ENCODE measurements at regions not wholly inside any gene's neighbourhood (a gene's known extent, or its start where the extent isn't known, plus 50 kb on each side); places are given as distances from the start of the nearest gene placed in this dataset.

- BruUV-seq (replicated peaks), result no TSS peak
- peaks cover 2% of the 10 kb centered on the region for H3K9me3 ChIP-seq
- TF ChIP-seq CTCF (IDR thresholded peaks at IDR 0.05; ENCODE audit: insufficient read depth in 1 of 2, low read depth in 1 of 2, low read length in 1 of 2, severe bottlenecking in 1 of 2, unreplicated experiment in 1 of 2), result no peak
- ChIA-PET POLR2A (no interaction called here), CTCF (no interaction called here)
- Mint-ChIP-seq H3K4me3 (ENCODE audit: unreplicated experiment) (no peak overlapping the region), H3K27me3 (ENCODE audit: insufficient read depth, unreplicated experiment) (peaks cover 19% of the 10 kb centered on the region), H3K36me3 (ENCODE audit: insufficient read depth, unreplicated experiment) (no peaks in the 10 kb centered on the region), H3K4me1 (ENCODE audit: low read depth, unreplicated experiment) (no peaks in the 10 kb centered on the region), H3K9me3 (ENCODE audit: unreplicated experiment) (peaks cover 10% of the 10 kb centered on the region), H3K27ac (ENCODE audit: unreplicated experiment) (no peak overlapping the region)
- no peaks in the 10 kb centered on the region; the same call in 1 of the 2 replicates for H3K27me3 ChIP-seq (replicated peaks; ENCODE audit: control insufficient read depth, insufficient read depth, low read length)
- DNase-seq, result no peak
- no peak overlapping the region for H3K4me3 ChIP-seq (ENCODE audit: low read depth, low read length)
- intact Hi-C loops (cut with micrococcal nuclease; ENCODE audit: unreplicated experiment), result no loop called here
- H3K4me1 ChIP-seq, result no peaks in the 10 kb centered on the region
- H3K36me3 ChIP-seq (ENCODE audit: control insufficient read depth, insufficient read depth, low read length), result no peaks in the 10 kb centered on the region
Measured at GRCh38 chr2:129810521-129810920, 168.9 kb upstream of the RAB6C start.

- no peaks in the 10 kb centered on the region; the same call in 1 of the 2 replicates for H3K27me3 ChIP-seq (replicated peaks; ENCODE audit: control insufficient read depth, insufficient read depth, low read length)
Measured at GRCh38 chr2:129812071-129812470, 167.4 kb upstream of the RAB6C start.

GRCh38 chr2:129812654-129813053 is 166.8 kb upstream of the RAB6C start:
- H3K9me3 Mint-ChIP-seq (ENCODE audit: unreplicated experiment), result peaks cover 17% of the 10 kb centered on the region
- ChIA-PET POLR2A (no interaction called here), CTCF (no interaction called here)
- Histone ChIP-seq H3K36me3 (ENCODE audit: control insufficient read depth, insufficient read depth, low read length) (no peaks in the 10 kb centered on the region), H3K9me3 (peaks cover 5% of the 10 kb centered on the region), H3K4me3 (ENCODE audit: low read depth, low read length) (no peak overlapping the region), H3K27me3 (replicated peaks; ENCODE audit: control insufficient read depth, insufficient read depth, low read length) (no peaks in the 10 kb centered on the region; the same call in 1 of the 2 replicates), H3K4me1 (no peaks in the 10 kb centered on the region)
- no peaks in the 10 kb centered on the region for H3K36me3 Mint-ChIP-seq (ENCODE audit: insufficient read depth, unreplicated experiment)
- no peak for TF ChIP-seq CTCF (IDR thresholded peaks at IDR 0.05; ENCODE audit: insufficient read depth in 1 of 2, low read depth in 1 of 2, low read length in 1 of 2, severe bottlenecking in 1 of 2, unreplicated experiment in 1 of 2)
- no peak overlapping the region for H3K27ac Mint-ChIP-seq (ENCODE audit: unreplicated experiment)
- no peaks in the 10 kb centered on the region for H3K4me1 Mint-ChIP-seq (ENCODE audit: low read depth, unreplicated experiment)
- DNase-seq, result no peak
- intact Hi-C loops (cut with micrococcal nuclease; ENCODE audit: unreplicated experiment), result no loop called here
- no peak overlapping the region for H3K4me3 Mint-ChIP-seq (ENCODE audit: unreplicated experiment)
- BruUV-seq (replicated peaks), result no TSS peak
- peaks cover 17% of the 10 kb centered on the region for H3K27me3 Mint-ChIP-seq (ENCODE audit: insufficient read depth, unreplicated experiment)

More at GRCh38 chr2:129812071-129812470, 167.4 kb upstream of the RAB6C start:
- Mint-ChIP-seq H3K27me3 (ENCODE audit: insufficient read depth, unreplicated experiment) (peaks cover 18% of the 10 kb centered on the region), H3K36me3 (ENCODE audit: insufficient read depth, unreplicated experiment) (no peaks in the 10 kb centered on the region), H3K27ac (ENCODE audit: unreplicated experiment) (no peak overlapping the region), H3K9me3 (ENCODE audit: unreplicated experiment) (peaks cover 17% of the 10 kb centered on the region), H3K4me1 (ENCODE audit: low read depth, unreplicated experiment) (no peaks in the 10 kb centered on the region), H3K4me3 (ENCODE audit: unreplicated experiment) (no peak overlapping the region)
- H3K4me3 ChIP-seq (ENCODE audit: low read depth, low read length), result no peak overlapping the region
- H3K36me3 ChIP-seq (ENCODE audit: control insufficient read depth, insufficient read depth, low read length), result no peaks in the 10 kb centered on the region
- no peak for TF ChIP-seq CTCF (IDR thresholded peaks at IDR 0.05; ENCODE audit: insufficient read depth in 1 of 2, low read depth in 1 of 2, low read length in 1 of 2, severe bottlenecking in 1 of 2, unreplicated experiment in 1 of 2)
- BruUV-seq (replicated peaks), result no TSS peak
- no peak for DNase-seq
- H3K9me3 ChIP-seq, result peaks cover 5% of the 10 kb centered on the region
- POLR2A ChIA-PET, result no interaction called here
- CTCF ChIA-PET, result no interaction called here
- H3K4me1 ChIP-seq, result no peaks in the 10 kb centered on the region
- intact Hi-C loops (cut with micrococcal nuclease; ENCODE audit: unreplicated experiment), result no loop called here

All from Caco-2 (cell line).